Memory B cell (primary cell): ENCODE measurements at regions not wholly inside any gene's neighbourhood (a gene's known extent, or its start where the extent isn't known, plus 50 kb on each side); places are given as distances from the start of the nearest gene placed in this dataset.

Experiments used
- ATAC-seq: fragments of 150-1000 bp; cut with Tn5 transposase; 2 replicates; pipeline ENCODE4 v1.10.0; 2021; ENCODE audit warnings: low read depth, mild to moderate bottlenecking, moderate library complexity
- DNase-seq, 2 donors: peaks; one replicate each; pipeline ENCODE4 v3.0.0; 2022; ENCODE audit warnings: low spot score in 2 of 2
- H3K27ac Mint-ChIP-seq: one replicate; pipeline ENCODE4 v1.8.0; 2022; ENCODE audit warnings: mild to moderate bottlenecking, moderate library complexity, mixed read lengths
- H3K27me3 Mint-ChIP-seq: one replicate; pipeline ENCODE4 v1.8.0; 2022; ENCODE audit warnings: mixed read lengths
- H3K36me3 Mint-ChIP-seq: one replicate; pipeline ENCODE4 v1.8.0; 2022; ENCODE audit warnings: mild to moderate bottlenecking, mixed read lengths
- H3K4me1 Mint-ChIP-seq: one replicate; pipeline ENCODE4 v1.8.0; 2022; ENCODE audit warnings: mixed read lengths
- H3K4me3 Mint-ChIP-seq: one replicate; pipeline ENCODE4 v1.8.0; 2022; ENCODE audit warnings: mild to moderate bottlenecking, moderate library complexity, mixed read lengths
- H3K9me3 Mint-ChIP-seq: one replicate; pipeline ENCODE4 v1.8.0; 2022; ENCODE audit warnings: mixed read lengths

DNA sequence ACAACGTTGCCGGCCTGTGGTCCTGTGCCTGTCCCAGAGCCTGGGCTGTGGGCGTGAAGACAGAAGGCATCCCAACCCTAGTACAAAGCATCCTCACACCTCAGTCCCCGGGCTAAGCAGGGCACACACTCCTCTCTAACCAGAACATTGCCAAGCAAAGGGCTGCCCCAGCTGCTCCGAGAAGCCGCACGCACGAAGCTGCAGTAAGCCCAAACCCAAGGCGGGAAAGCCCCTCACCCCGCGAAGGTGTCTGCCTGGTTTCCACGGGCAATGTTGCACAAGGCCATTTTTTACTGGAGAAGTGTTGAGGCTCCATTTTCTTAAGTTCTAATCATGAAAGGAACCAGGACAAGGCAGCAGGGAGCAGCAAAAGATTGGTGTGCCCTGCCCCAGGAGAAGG lies 519.0 kb downstream of the NPHP4 start:
- H3K27ac Mint-ChIP-seq: no peak overlapping the region
- no peaks in the 10 kb centered on the region for H3K36me3 Mint-ChIP-seq
- ATAC-seq: no peak
- H3K4me3 Mint-ChIP-seq: no peak overlapping the region
- no peaks in the 10 kb centered on the region for H3K27me3 Mint-ChIP-seq
- DNase-seq: no peak
- H3K4me1 Mint-ChIP-seq: no peaks in the 10 kb centered on the region
- H3K9me3 Mint-ChIP-seq: no peaks in the 10 kb centered on the region

DNA sequence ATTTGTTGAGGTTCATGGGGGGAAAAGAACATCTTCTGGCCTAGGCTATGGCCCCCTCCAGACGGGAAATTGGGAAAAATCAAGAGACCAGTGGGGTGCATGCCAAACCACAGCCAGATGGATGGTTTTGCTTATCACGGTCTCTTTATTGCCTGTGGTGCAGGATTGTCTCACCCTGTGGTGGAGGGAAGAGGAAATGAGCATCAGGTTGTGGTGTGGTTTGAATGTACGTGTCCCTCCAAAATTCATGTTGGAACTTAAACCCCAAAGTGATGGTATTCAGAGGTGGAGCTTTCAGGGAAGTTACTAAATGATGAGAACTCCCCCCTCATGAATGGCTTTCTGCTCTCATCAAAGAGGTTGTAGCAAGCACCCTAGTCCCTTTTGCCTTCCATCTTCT lies 525.7 kb downstream of the NPHP4 start:
- Mint-ChIP-seq H3K4me1 (no peaks in the 10 kb centered on the region), H3K27ac (no peak overlapping the region), H3K9me3 (peaks cover 4% of the 10 kb centered on the region), H3K27me3 (peaks cover 1% of the 10 kb centered on the region), H3K36me3 (no peaks in the 10 kb centered on the region), H3K4me3 (no peak overlapping the region)
- DNase-seq (no peak), ATAC-seq (no peak)

DNA sequence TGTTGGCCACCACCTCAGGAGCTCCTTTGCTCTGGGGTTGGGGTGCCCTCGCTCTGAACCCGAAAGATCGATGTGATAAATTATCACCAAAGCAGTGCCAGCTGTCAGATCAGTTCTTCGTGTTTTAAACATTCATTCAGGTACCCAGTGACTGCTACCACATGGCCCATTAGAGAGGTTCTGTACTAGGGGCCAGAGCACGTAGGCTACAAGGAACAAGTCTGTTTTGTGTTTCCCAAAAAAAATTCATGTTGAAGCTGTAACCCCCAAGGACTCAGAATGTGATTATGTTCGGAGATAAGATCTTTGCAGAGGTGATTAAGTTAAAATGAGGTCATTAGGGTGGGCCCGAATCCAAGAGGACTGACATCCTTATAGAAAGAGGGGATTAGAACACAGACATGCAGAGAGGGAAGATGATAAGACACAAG lies 526.9 kb downstream of the NPHP4 start:
- H3K27ac Mint-ChIP-seq: no peak overlapping the region
- H3K27me3 Mint-ChIP-seq: peaks cover 1% of the 10 kb centered on the region
- no peaks in the 10 kb centered on the region for H3K36me3 Mint-ChIP-seq
- H3K9me3 Mint-ChIP-seq: peaks cover 4% of the 10 kb centered on the region
- H3K4me3 Mint-ChIP-seq: no peak overlapping the region
- no peaks in the 10 kb centered on the region for H3K4me1 Mint-ChIP-seq
- ATAC-seq: no peak
- DNase-seq: no peak

DNA sequence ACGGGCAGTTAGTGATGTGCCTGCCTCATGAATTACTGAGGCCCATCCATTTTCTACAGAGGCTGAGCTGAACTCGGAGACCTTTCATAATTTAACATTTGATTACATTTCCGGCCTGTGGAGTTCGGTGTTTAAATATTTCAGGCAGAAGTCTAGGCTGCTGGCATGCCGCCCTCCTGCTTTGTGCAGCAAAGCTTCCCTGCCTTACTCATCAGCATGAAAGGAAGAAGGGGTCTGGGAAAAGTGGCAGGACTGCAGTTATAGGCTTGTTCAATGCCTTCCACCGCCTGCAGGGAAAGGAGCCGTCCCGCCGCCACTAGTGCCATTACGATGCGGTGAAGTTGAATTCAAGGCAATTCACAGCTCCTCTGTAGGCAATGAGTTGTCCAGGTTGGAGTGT lies 527.9 kb downstream of the NPHP4 start:
- peaks cover 5% of the 10 kb centered on the region for H3K9me3 Mint-ChIP-seq
- H3K36me3 Mint-ChIP-seq: no peaks in the 10 kb centered on the region
- DNase-seq: no peak
- H3K4me1 Mint-ChIP-seq: no peaks in the 10 kb centered on the region
- ATAC-seq: no peak
- H3K27ac Mint-ChIP-seq: no peak overlapping the region
- no peak overlapping the region for H3K4me3 Mint-ChIP-seq
- H3K27me3 Mint-ChIP-seq: peaks cover 1% of the 10 kb centered on the region

DNA sequence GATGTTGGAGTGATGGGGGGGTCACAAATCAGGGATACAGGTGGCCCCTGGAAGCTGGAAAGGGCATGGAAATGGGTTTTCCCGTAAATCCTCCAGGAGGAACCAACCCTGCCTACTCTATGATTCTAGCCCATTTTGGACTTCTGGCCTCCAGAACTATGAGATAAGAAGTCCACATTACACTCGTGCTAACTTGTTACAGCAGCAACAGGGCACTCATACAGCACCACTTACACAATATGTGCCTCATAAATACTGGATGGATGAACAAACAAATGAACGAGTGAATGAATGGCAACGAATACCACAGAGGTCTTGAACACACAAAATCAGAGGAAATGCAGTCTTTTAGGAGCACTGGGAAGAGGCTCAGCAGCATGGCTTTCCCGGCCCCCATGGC lies 531.3 kb downstream of the NPHP4 start:
- peaks cover 7% of the 10 kb centered on the region for H3K9me3 Mint-ChIP-seq
- peaks cover 2% of the 10 kb centered on the region for H3K27me3 Mint-ChIP-seq

DNA sequence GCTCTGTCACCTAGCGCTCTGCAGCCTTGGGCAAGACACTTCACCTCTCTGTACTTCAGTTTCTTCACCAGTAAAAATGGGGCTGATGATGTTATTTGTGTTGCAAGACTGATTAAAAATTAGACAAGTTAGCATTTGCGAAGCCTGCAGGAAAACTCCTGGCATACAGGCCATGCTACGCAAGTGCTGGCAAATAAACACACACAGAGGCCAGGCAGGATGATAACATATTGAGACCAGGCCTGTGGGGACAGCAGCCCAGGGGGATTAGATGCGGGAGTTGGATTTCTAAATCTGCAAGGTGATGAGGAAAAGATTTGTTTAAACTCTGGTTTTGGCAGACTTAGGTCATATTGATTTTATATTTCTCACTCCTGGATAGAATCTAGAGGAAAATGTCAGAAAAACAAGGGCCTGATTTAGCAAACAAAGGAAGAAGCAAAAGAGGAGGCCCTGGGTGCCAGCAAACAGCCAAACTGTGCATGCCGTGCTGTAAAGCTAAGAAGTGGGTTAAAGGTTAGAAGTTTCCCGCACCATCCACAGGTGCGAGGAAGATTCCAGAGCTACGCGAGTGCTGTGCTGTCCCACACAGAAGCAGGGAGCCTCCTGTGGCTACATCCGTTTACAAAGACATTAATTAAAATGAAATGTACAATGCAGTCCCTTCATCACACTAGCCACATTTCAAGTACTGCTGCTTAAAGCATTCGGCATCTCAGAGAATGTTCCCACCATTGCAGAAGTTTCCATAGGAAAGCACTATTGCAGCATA lies 532.2 kb downstream of the NPHP4 start:
- H3K36me3 Mint-ChIP-seq: no peaks in the 10 kb centered on the region
- H3K4me1 Mint-ChIP-seq: no peaks in the 10 kb centered on the region
- no peak overlapping the region for H3K4me3 Mint-ChIP-seq
- no peak overlapping the region for H3K27ac Mint-ChIP-seq
- H3K27me3 Mint-ChIP-seq: peaks cover 2% of the 10 kb centered on the region
- peaks cover 7% of the 10 kb centered on the region for H3K9me3 Mint-ChIP-seq
- DNase-seq (no peak), ATAC-seq (no peak)

More for the DNA sequence above, 531.3 kb downstream of the NPHP4 start:
- Mint-ChIP-seq H3K27ac (no peak overlapping the region), H3K36me3 (no peaks in the 10 kb centered on the region), H3K4me3 (no peak overlapping the region), H3K4me1 (no peaks in the 10 kb centered on the region)
- no peak for ATAC-seq
- no peak for DNase-seq

DNA sequence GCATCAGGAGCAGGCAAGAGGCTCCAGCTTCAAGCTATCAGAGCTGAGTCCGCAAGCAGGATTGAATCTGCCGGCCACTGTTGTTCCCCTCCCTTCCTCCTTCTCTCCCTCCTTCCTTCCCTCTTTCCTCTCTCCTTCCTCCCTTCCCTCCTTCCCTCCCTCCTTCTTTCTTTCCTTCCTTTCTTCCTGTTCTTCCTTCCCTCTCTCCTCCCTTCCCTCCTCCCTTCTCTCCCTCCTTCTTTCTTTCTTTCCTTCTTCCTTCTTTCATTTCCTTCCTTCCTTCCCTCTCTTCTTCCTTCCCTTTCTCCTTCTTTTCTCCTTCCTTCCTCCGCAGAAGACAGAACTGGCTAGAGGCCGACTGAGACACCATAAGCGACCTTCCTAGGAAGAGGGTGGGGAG lies 534.0 kb downstream of the NPHP4 start:
- Mint-ChIP-seq H3K9me3 (peaks cover 7% of the 10 kb centered on the region), H3K36me3 (no peaks in the 10 kb centered on the region), H3K4me1 (no peaks in the 10 kb centered on the region), H3K27me3 (peaks cover 2% of the 10 kb centered on the region), H3K27ac (no peak overlapping the region), H3K4me3 (no peak overlapping the region)
- DNase-seq (no peak), ATAC-seq (no peak)

DNA sequence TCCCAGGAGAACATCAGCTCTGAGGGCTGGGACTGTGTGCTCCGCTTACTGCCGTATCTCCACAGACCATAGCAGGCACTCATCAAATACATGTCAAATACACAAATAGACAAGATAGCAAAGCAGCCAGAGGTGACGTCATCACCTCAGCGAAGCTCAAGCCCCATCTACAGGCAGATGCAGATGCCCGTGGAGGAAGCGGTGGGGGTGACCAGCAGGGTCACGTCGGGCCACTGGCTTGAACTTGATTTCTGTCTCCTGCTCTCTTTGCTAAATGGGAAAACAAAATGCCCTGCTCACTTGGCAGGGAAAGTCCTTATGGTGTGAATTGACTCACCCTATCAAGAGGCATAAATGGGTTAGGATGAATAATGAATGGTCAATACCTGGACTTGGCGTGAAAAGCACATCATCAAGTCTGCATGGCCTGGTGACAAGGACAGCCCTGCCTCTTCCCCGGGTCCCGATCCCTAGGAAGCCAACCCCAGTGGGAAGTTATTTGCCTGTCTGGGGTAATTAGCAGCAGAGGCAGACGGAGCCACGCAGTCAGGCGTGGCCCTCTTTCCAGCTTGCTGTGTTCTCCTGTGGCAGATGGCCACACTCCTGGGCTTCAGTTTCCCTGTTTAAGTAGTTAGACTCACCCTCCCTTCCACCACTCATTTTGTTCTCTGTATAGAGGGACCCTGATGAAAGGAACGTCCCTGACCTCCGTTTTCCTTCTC lies 536.0 kb downstream of the NPHP4 start:
- Mint-ChIP-seq H3K27ac (no peak overlapping the region), H3K4me3 (no peak overlapping the region)

DNA sequence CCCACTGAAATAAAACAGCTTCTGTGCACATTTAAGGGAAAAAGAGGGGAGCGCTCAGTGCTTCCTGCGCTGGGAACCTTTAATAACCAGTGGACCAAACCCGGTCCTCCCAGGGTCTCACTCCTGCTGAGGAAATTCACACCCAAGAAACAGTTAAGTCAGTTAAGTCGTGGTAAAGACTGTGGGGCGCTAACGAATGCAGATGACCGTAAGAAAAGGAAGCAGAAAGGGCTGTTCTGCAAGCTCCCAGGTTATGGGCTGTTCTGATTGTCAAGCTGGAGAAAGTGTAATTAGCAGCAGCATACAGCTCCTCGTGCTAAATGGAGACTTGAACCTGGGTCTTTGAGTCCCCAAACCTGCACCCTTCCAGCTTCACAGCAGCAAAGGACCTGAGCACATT lies 536.6 kb downstream of the NPHP4 start:
- DNase-seq: no peak
- no peaks in the 10 kb centered on the region for H3K4me1 Mint-ChIP-seq
- no peak overlapping the region for H3K4me3 Mint-ChIP-seq
- peaks cover 2% of the 10 kb centered on the region for H3K27me3 Mint-ChIP-seq
- peaks cover 3% of the 10 kb centered on the region for H3K9me3 Mint-ChIP-seq
- ATAC-seq: no peak
- H3K27ac Mint-ChIP-seq: no peak overlapping the region
- H3K36me3 Mint-ChIP-seq: no peaks in the 10 kb centered on the region

More for the DNA sequence above, 536.0 kb downstream of the NPHP4 start:
- Mint-ChIP-seq H3K4me1 (no peaks in the 10 kb centered on the region), H3K9me3 (peaks cover 3% of the 10 kb centered on the region), H3K27me3 (peaks cover 2% of the 10 kb centered on the region), H3K36me3 (no peaks in the 10 kb centered on the region)
- ATAC-seq (no peak), DNase-seq (no peak)

DNA sequence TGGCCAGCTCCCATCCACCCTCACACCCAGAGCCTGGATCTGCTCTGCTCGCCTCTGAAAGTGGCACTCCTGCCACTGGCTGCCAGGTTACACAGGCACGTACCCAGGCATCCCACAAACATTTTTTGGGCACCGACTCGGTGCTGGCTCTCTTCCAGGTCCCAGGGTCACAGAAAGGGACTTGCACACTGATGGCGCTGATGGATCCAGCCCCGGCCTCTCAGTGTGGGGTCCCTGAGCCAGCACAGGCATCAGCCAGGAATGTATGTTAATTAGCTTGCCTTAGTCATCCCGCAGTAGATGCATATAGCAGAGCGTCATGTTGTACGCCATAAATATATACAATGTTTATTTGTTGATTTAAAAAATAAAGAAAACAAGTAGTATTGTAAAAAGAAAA lies 537.2 kb downstream of the NPHP4 start:
- H3K27ac Mint-ChIP-seq: no peak overlapping the region
- ATAC-seq (no peak), DNase-seq (no peak)
- H3K36me3 Mint-ChIP-seq: no peaks in the 10 kb centered on the region
- no peaks in the 10 kb centered on the region for H3K4me1 Mint-ChIP-seq
- H3K9me3 Mint-ChIP-seq: peaks cover 3% of the 10 kb centered on the region
- H3K27me3 Mint-ChIP-seq: peaks cover 2% of the 10 kb centered on the region
- no peak overlapping the region for H3K4me3 Mint-ChIP-seq

DNA sequence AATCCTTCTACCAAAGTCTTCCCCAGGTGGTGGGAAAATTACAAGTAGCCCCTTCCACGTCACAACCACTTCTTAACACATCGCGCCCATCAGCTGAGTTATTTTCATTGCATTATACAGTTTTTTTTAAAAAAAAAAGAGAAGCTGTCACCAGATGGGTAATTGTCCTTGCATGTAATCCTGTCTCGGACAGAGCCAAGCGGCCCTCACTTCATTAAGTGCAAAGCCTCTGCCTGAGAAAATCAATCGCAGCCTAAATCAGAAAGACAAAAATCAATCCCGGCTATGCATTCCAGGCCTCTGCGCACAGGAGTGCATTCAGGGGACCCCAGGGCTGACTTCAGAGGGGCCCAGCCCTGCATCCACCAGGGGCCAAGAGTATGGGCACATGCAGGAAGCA lies 538.9 kb downstream of the NPHP4 start:
- ATAC-seq (no peak), DNase-seq (no peak)
- Mint-ChIP-seq H3K4me3 (no peak overlapping the region), H3K27me3 (peaks cover 1% of the 10 kb centered on the region), H3K9me3 (peaks cover 1% of the 10 kb centered on the region), H3K4me1 (no peaks in the 10 kb centered on the region), H3K27ac (no peak overlapping the region), H3K36me3 (no peaks in the 10 kb centered on the region)

DNA sequence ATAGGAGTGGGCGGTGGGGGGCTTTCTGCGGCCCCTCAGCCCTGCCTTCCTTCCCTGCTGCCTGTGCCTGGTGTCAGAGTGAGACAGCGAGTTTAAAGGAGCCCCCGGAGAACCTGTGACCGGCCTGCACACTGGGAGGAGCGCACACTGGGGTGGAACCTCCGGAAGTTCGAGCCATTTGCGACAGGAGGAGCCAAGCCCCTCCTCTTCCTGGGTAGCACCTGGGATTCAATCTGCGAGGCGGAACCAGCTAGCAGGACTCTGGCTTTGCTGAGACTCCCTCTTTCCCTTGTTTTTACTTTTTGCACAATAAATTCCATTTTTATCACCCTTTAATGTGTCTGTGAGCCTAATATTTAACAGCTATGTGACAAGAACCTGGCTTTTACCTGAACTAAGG lies 540.6 kb downstream of the NPHP4 start:
- Mint-ChIP-seq H3K27me3 (peaks cover 2% of the 10 kb centered on the region), H3K9me3 (no peaks in the 10 kb centered on the region), H3K4me1 (no peaks in the 10 kb centered on the region), H3K36me3 (no peaks in the 10 kb centered on the region), H3K27ac (no peak overlapping the region), H3K4me3 (no peak overlapping the region)
- no peak for ATAC-seq
- no peak for DNase-seq

DNA sequence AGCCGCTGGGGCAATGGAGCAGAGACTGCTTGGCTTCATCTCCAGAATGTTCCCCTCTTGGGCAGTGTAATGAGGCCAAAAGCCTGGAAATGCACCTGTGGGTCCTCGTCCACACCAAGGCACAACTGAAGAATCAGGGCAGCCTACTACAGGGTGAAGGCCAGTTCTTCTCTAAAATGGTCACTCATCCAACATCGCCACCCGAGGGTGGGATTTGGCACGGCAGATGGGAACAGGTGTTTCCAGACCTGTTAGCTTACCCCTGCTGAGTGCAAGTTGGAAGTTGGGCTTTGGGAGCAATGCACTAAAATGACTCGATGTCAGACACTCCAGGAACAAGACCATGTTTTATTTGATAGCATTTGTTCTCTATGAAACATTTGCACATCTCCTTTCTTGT lies 543.7 kb downstream of the NPHP4 start:
- peaks cover 3% of the 10 kb centered on the region for H3K27me3 Mint-ChIP-seq
- H3K36me3 Mint-ChIP-seq: no peaks in the 10 kb centered on the region
- DNase-seq (no peak), ATAC-seq (no peak)
- no peak overlapping the region for H3K27ac Mint-ChIP-seq
- H3K4me3 Mint-ChIP-seq: no peak overlapping the region
- H3K4me1 Mint-ChIP-seq: no peaks in the 10 kb centered on the region
- no peaks in the 10 kb centered on the region for H3K9me3 Mint-ChIP-seq

DNA sequence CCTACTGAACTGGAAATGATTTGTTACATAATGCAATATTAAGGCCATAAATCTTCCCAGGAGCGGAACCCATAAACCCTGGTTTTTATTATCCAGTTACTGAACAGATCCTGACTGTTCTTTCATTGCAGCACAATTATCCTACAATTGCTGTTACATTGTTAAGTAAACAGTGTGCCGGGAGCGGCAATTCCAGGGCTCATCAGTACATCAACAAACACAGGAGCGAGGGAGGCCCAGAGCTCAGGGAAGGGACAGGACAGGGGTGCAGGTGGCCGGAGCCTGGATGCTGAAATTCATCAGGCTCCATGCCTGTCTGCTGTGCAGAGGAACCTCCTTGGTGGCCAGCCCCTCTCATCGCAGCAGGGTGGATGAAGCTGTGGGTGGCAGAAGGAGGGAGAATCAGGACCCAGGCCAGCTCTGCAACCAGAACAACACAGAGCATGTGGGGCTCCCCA lies 544.7 kb downstream of the NPHP4 start:
- H3K36me3 Mint-ChIP-seq: no peaks in the 10 kb centered on the region
- H3K9me3 Mint-ChIP-seq: no peaks in the 10 kb centered on the region
- no peak for DNase-seq
- H3K4me3 Mint-ChIP-seq: no peak overlapping the region
- H3K27ac Mint-ChIP-seq: no peak overlapping the region
- H3K27me3 Mint-ChIP-seq: peaks cover 3% of the 10 kb centered on the region
- no peaks in the 10 kb centered on the region for H3K4me1 Mint-ChIP-seq
- no peak for ATAC-seq

DNA sequence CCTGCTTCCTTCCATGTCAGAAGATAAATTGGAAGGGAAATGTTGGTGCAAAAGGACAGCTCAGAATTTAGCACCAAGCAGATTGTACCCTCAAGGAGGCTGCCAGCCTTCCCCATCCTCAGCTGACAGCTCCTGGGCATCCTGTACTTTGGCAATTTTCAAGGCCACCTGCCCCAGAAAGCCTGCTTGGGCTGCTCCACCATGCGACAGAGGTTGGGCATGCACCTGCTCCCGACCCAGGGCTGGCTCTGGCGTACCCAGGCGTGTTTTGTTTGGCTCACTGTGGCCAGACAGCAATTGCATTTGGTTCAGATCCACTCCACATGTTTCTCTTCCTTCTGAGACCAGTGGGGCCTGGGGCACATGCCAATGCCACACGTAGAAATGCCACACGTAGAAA lies 547.8 kb downstream of the NPHP4 start:
- no peaks in the 10 kb centered on the region for H3K36me3 Mint-ChIP-seq
- no peak overlapping the region for H3K4me3 Mint-ChIP-seq
- peaks cover 3% of the 10 kb centered on the region for H3K27me3 Mint-ChIP-seq
- H3K27ac Mint-ChIP-seq: no peak overlapping the region
- H3K9me3 Mint-ChIP-seq: peaks cover 2% of the 10 kb centered on the region
- ATAC-seq (no peak), DNase-seq (no peak)
- H3K4me1 Mint-ChIP-seq: no peaks in the 10 kb centered on the region
